ENCODE measurements at regions not wholly inside any gene's neighbourhood (a gene's known extent, or its start where the extent isn't known, plus 50 kb on each side); places are given as distances from the start of the nearest gene placed in this dataset.

DNA sequence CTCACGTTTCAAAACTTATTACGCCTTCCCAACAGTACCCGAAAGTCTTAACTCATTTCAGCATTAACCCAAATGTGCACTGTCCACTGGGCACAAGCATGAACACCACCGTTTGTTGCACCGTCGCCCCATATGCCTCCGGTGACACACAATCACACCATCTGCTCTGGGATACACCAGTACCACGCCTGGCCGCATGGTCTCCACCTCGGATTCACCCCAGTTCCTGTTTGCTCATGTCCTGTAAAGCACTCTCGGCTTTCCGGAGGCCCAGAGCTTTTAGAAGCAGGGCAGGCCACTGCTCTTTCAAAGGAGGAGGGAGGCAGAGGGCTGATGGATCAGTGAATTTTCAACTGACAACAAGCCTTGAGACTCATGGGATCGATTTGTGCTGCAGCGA lies 1570.0 kb upstream of the DEFB115 start:
- TF ChIP-seq, protein P1, sequence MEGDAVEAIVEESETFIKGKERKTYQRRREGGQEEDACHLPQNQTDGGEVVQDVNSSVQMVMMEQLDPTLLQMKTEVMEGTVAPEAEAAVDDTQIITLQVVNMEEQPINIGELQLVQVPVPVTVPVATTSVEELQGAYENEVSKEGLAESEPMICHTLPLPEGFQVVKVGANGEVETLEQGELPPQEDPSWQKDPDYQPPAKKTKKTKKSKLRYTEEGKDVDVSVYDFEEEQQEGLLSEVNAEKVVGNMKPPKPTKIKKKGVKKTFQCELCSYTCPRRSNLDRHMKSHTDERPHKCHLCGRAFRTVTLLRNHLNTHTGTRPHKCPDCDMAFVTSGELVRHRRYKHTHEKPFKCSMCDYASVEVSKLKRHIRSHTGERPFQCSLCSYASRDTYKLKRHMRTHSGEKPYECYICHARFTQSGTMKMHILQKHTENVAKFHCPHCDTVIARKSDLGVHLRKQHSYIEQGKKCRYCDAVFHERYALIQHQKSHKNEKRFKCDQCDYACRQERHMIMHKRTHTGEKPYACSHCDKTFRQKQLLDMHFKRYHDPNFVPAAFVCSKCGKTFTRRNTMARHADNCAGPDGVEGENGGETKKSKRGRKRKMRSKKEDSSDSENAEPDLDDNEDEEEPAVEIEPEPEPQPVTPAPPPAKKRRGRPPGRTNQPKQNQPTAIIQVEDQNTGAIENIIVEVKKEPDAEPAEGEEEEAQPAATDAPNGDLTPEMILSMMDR (conservative IDR thresholded peaks at IDR 0.05): no peak
- no peak overlapping the region for H3K27ac ChIP-seq

DNA sequence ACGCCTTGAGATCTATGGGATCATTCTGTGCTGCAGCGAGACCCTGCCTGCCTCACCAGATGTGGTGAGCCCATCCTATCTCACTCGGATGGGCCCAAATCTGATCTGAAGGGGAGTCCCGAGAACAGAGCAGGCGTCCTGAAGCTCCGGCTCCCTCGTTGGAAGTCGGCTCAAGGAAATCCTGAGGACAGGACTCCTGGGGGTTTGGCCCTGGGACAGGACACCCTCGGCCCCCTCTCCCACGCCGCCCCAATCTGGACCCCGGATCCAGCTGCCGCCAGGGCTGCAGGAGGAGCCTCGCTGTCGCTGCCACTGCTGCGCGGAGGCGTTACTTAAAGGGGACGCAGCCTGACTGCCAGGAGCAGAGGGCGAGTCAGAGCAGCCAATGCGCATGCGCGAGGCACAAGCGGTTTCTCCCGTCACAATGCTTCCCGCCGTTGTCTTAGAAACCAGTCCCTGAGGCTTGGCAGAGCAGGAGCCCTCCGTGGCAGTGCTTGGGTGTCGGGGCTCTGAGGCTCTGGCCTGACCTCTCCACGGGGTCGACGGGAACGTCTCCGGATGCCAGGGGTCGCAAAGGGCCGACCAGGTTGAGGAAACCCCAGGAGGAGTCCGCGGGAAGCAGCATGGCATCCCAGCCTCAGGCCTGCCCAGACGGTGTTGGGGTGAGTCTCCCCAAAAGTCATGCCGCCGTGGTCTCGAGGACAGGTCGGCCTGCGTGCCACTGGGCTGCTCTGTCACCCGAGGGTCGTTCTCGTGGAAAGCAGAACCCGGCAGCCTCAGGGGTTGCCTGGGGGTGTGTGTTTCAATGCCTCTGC lies 1567.8 kb upstream of the DEFB115 start:
- H3K27ac ChIP-seq: no peak overlapping the region
- TF ChIP-seq, protein P1 (conservative IDR thresholded peaks at IDR 0.05): no peak

DNA sequence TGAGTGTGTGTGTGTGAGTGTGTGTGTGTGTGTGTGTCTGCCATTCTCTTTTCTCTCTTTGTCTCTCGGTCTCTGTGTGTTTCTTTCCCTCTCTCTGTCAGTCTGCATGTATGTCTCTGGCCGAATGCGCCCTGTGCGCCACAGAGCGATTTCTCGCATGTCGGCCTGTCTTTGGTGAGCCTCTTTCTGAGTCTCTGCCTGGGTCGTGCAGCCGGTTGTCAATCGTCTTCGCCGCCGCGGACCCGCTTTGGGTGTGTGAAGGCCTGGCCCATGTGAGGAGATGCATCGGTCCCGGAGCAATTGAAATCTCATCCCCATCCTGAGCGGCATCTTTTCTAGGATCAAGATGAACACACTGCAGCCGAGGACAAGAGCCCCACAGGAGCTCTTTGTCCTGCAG lies 1567.2 kb upstream of the DEFB115 start:
- H3K27ac ChIP-seq: no peak overlapping the region
- TF ChIP-seq, protein P1 (conservative IDR thresholded peaks at IDR 0.05): no peak

DNA sequence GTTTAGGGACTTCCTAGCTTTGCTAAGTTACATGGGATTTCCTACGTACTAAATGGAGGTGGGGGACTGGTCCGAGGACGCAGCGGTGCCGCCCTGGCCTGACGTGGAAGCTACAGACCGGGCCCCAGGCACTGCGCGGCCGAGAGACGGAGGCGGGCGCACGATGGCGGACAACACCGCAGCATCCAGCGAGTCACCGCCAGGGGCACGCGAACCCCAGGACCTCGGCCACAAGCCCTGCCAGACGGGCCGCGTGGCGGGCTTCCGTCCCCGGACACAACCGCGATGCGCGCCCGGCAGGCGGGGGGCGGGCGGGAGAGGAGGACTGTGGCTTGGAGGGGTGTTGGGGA lies 1516.9 kb upstream of the DEFB115 start:
- TF ChIP-seq, protein P1 (conservative IDR thresholded peaks at IDR 0.05): no peak
- no peak overlapping the region for H3K27ac ChIP-seq

DNA sequence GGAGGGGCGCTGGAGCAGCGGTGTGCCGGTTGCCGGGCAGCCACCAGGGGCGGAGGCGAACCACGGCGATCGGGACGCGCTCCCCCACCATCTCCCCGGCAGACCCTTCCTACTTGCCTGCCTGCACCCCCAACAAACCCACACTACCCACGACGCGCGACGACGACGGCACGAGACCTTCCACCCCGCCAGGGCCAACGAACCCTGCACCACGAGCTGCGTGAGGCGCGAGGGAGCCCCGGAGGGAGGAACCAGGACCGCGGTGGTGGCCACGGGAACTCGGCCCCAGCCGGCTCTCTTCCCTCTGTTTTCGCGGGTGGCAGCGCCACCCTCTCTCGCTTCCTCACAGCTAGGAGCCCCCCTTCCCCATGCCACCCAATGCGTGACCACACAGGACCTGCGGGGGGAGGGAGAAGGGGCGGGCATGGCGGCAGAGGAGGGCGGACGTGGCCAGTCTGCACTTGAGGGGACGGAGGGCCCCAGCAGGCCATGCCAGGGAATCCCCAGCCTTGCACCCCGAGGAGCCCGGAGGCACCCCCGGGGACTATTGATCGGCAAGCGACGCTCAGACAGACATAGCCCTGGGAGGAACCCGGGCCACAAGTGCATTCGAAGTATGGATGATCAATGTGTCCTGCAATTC lies 1516.4 kb upstream of the DEFB115 start:
- TF ChIP-seq, protein P1 (conservative IDR thresholded peaks at IDR 0.05): no peak
- no peak overlapping the region for H3K27ac ChIP-seq

DNA sequence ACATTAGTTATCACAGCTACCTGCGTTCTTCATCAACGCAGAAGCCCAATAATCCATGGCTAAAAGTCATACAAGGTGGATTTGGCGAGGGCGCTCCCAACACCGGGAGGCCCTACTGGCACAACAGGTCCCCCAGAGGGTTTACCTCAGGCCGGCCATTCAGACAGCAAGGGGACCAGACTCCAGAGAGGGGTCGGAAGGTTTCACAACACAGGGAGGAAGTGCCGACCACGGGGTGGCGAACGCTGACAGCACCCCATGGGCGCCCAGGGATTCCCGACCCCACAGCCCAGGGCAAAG lies 1515.9 kb upstream of the DEFB115 start:
- no peak overlapping the region for H3K27ac ChIP-seq
- TF ChIP-seq, protein P1 (conservative IDR thresholded peaks at IDR 0.05): no peak

DNA sequence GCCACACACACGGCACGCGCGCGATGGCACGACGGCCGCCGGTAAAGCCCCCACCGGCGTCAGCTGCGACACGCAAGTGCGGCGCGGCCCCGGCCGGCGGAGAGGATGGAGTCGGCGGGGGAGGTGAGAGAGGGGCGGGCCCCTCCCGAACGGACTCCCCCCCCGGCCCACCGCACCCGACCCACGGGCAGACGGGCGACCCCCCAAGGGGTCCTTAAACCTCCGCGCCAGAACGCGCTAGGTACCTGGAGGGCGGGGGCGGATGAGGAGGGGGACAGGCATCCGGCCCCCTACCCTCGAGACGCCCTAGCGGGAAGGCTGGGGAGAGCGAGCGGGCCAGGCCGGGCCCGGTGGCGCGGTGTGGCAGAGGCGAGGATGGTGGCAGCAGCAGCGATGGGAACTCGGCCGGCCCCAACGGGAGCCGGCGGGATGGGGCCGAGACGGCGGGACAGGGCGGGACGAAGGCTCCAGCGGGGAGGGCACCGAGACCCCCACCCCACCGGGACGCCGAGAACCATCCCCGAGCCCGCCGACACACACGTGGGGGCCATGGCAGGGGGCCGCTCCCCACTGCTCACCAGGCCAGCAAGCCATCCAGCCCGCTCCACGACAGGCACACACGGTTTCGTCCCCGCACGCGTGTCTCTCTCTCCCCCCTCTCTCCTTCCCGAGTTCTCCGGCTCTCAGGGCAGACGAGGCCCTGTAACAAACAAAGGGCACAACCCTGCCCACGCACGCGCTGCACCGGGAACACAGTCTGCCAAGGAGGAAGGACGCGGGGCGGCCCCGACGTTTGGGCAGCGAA lies 1515.4 kb upstream of the DEFB115 start:
- H3K27ac ChIP-seq: no peak overlapping the region
- TF ChIP-seq, protein P1 (conservative IDR thresholded peaks at IDR 0.05): no peak
